ENCODE measurements at regions not wholly inside any gene's neighbourhood (a gene's known extent, or its start where the extent isn't known, plus 50 kb on each side); places are given as distances from the start of the nearest gene placed in this dataset.

DNA sequence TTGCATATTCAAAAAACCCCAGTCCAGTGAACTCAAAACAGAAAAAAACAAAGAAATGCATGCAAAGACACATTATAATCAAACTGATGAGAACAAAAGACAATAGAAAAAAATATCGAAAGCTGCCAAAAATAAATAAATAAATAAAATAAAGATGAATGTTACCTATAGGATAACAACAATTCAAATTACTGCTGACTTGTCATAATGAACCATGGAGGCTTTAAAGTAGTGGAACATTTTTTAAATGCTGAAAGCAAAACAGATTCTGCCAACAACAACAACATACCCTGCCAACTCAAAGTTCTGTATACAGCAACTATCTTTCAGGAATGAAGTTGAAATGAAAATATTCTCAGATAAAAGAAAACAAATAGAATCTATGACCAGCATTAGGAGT is 116.6 kb downstream of the CBLN1 start:
- Histone ChIP-seq H3K36me3 (ENCODE audit: control insufficient read depth in 4 of 4, insufficient read depth in 4 of 4, low read length in 3 of 4) (no peaks in the 10 kb centered on the region), H3K27ac (ENCODE audit: insufficient read depth in 1 of 2, low read depth in 1 of 2, low read length in 2 of 2, poor library complexity in 1 of 2, severe bottlenecking in 2 of 2) (no peak overlapping the region), H3K4me3 (ENCODE audit: control insufficient read depth in 1 of 7, extremely low read depth in 1 of 7, insufficient read depth in 4 of 7, low read depth in 2 of 7, low read length in 6 of 7) (no peak overlapping the region), H3K4me1 (ENCODE audit: control extremely low read depth in 1 of 4, control insufficient read depth in 4 of 4, insufficient read depth in 4 of 4, low read length in 3 of 4) (no peaks in the 10 kb centered on the region), H3K27me3 (replicated peaks in 2 of 5; ENCODE audit: control insufficient read depth in 4 of 5, insufficient read depth in 5 of 5, low read length in 4 of 5) (no peaks in the 10 kb centered on the region), H3K9me3 (ENCODE audit: control extremely low read depth in 1 of 5, control insufficient read depth in 4 of 5, insufficient read depth in 2 of 5, low read depth in 1 of 5, low read length in 4 of 5) (no peaks in the 10 kb centered on the region)
- POLR2A ChIA-PET: no interaction called here
- no CpG with 5 or more reads among the region's 1 CpG for WGBS (ENCODE audit: insufficient coverage)
- DNase-seq: no peak
- CTCF ChIA-PET: no interaction called here

DNA sequence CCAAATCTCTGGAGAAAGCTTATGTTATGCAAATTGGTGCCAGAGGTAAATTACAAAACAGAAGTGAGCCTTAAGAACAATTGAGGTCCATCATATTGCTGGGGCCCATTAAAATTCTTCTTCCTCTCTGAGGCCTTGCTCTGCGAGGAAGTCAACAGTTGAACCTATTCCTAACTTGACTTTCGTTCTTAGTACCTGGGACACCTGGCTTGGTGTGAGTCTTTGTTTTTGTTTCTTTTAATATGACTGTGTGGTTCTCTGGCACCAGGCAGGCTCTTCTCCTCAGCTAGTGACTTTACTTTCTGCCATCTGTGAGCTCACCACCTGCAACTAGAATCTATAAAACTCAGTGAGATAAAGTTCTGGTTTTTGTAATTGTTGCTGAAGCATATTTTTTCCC is 120.4 kb downstream of the CBLN1 start:
- 100% methylated on average over 1 of the region's 2 CpGs for WGBS (ENCODE audit: insufficient coverage)
- POLR2A ChIA-PET: no interaction called here

DNA sequence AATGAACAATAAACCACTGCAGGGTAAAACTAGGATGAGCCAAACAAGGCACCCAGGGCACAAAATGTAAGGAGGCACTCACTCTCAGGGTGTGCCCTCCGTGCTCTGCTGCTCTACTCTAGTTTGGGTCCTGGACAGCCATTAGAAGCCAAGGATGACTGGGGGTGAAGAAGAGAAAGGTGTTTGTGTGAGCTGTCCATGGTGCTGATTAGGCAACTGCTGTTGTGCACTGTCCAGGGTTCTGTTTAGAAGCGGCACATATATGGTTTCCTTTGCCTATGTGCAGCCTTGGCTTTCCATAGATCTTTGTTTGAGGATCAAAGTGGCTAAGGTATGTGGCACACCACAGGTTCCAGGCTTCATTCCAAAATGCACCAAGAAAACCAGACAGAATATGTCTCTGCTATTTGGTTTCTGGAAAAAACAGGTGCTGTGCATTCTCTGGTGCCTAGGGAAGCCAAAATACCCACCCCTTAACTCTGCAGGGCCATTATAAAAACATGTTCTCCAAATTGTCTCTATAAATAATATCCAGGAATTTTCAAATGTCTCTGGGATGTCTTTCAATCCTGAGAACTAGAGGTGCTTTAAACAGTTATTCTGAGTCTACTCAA is 123.5 kb downstream of the CBLN1 start:
- H3K27me3 ChIP-seq (replicated peaks in 2 of 5; ENCODE audit: control insufficient read depth in 4 of 5, insufficient read depth in 5 of 5, low read length in 4 of 5): no peaks in the 10 kb centered on the region
- no peaks in the 10 kb centered on the region for H3K36me3 ChIP-seq (ENCODE audit: control insufficient read depth in 4 of 4, insufficient read depth in 4 of 4, low read length in 3 of 4)
- no peaks in the 10 kb centered on the region for H3K4me1 ChIP-seq (ENCODE audit: control extremely low read depth in 1 of 4, control insufficient read depth in 4 of 4, insufficient read depth in 4 of 4, low read length in 3 of 4)
- CTCF ChIA-PET: no interaction called here
- H3K9me3 ChIP-seq (ENCODE audit: control extremely low read depth in 1 of 5, control insufficient read depth in 4 of 5, insufficient read depth in 2 of 5, low read depth in 1 of 5, low read length in 4 of 5): no peaks in the 10 kb centered on the region
- WGBS (ENCODE audit: insufficient coverage): 33% methylated on average over 1 of the region's 2 CpGs
- H3K4me3 ChIP-seq (ENCODE audit: control insufficient read depth in 1 of 7, extremely low read depth in 1 of 7, insufficient read depth in 4 of 7, low read depth in 2 of 7, low read length in 6 of 7): no peak overlapping the region
- POLR2A ChIA-PET: no interaction called here
- peak; percentile 15 to 54 (median 46) for DNase-seq
- H3K27ac ChIP-seq (ENCODE audit: insufficient read depth in 1 of 2, low read depth in 1 of 2, low read length in 2 of 2, poor library complexity in 1 of 2, severe bottlenecking in 2 of 2): no peak overlapping the region

More for the DNA sequence above, 120.4 kb downstream of the CBLN1 start:
- Histone ChIP-seq H3K4me3 (ENCODE audit: control insufficient read depth in 1 of 7, extremely low read depth in 1 of 7, insufficient read depth in 4 of 7, low read depth in 2 of 7, low read length in 6 of 7) (no peak overlapping the region), H3K9me3 (ENCODE audit: control extremely low read depth in 1 of 5, control insufficient read depth in 4 of 5, insufficient read depth in 2 of 5, low read depth in 1 of 5, low read length in 4 of 5) (no peaks in the 10 kb centered on the region), H3K27ac (ENCODE audit: insufficient read depth in 1 of 2, low read depth in 1 of 2, low read length in 2 of 2, poor library complexity in 1 of 2, severe bottlenecking in 2 of 2) (no peak overlapping the region), H3K36me3 (ENCODE audit: control insufficient read depth in 4 of 4, insufficient read depth in 4 of 4, low read length in 3 of 4) (no peaks in the 10 kb centered on the region), H3K4me1 (ENCODE audit: control extremely low read depth in 1 of 4, control insufficient read depth in 4 of 4, insufficient read depth in 4 of 4, low read length in 3 of 4) (no peaks in the 10 kb centered on the region), H3K27me3 (replicated peaks in 2 of 5; ENCODE audit: control insufficient read depth in 4 of 5, insufficient read depth in 5 of 5, low read length in 4 of 5) (no peaks in the 10 kb centered on the region)
- CTCF ChIA-PET: no interaction called here
- no peak for DNase-seq

- Histone ChIP-seq H3K4me3 (ENCODE audit: control insufficient read depth in 1 of 7, extremely low read depth in 1 of 7, insufficient read depth in 4 of 7, low read depth in 2 of 7, low read length in 6 of 7) (no peak overlapping the region), H3K27me3 (replicated peaks in 2 of 5; ENCODE audit: control insufficient read depth in 4 of 5, insufficient read depth in 5 of 5, low read length in 4 of 5) (no peaks in the 10 kb centered on the region), H3K36me3 (ENCODE audit: control insufficient read depth in 4 of 4, insufficient read depth in 4 of 4, low read length in 3 of 4) (no peaks in the 10 kb centered on the region), H3K27ac (ENCODE audit: insufficient read depth in 1 of 2, low read depth in 1 of 2, low read length in 2 of 2, poor library complexity in 1 of 2, severe bottlenecking in 2 of 2) (no peak overlapping the region), H3K9me3 (ENCODE audit: control extremely low read depth in 1 of 5, control insufficient read depth in 4 of 5, insufficient read depth in 2 of 5, low read depth in 1 of 5, low read length in 4 of 5) (no peaks in the 10 kb centered on the region), H3K4me1 (ENCODE audit: control extremely low read depth in 1 of 4, control insufficient read depth in 4 of 4, insufficient read depth in 4 of 4, low read length in 3 of 4) (no peaks in the 10 kb centered on the region)
- POLR2A ChIA-PET: no interaction called here
- DNase-seq: peak in 2 of 3 donors; percentile 0 to 8
- CTCF ChIA-PET: no interaction called here
- WGBS (ENCODE audit: insufficient coverage): 94% methylated on average over 2 of the region's 2 CpGs
These were observed 131.3 kb downstream of the CBLN1 start for GRCh38 chr16:49150341-49150740.

GRCh38 chr16:49148410-49148809 is 133.2 kb downstream of the CBLN1 start:
- ChIA-PET CTCF (no interaction called here), POLR2A (no interaction called here)
- no peak overlapping the region for H3K27ac ChIP-seq (ENCODE audit: insufficient read depth in 1 of 2, low read depth in 1 of 2, low read length in 2 of 2, poor library complexity in 1 of 2, severe bottlenecking in 2 of 2)
- 80% methylated on average over 3 of the region's 4 CpGs for WGBS (ENCODE audit: insufficient coverage)
- H3K9me3 ChIP-seq (ENCODE audit: control extremely low read depth in 1 of 5, control insufficient read depth in 4 of 5, insufficient read depth in 2 of 5, low read depth in 1 of 5, low read length in 4 of 5): no peaks in the 10 kb centered on the region
- no peak overlapping the region for H3K4me3 ChIP-seq (ENCODE audit: control insufficient read depth in 1 of 7, extremely low read depth in 1 of 7, insufficient read depth in 4 of 7, low read depth in 2 of 7, low read length in 6 of 7)
- no peaks in the 10 kb centered on the region for H3K4me1 ChIP-seq (ENCODE audit: control extremely low read depth in 1 of 4, control insufficient read depth in 4 of 4, insufficient read depth in 4 of 4, low read length in 3 of 4)
- no peaks in the 10 kb centered on the region for H3K27me3 ChIP-seq (replicated peaks in 2 of 5; ENCODE audit: control insufficient read depth in 4 of 5, insufficient read depth in 5 of 5, low read length in 4 of 5)
- H3K36me3 ChIP-seq (ENCODE audit: control insufficient read depth in 4 of 4, insufficient read depth in 4 of 4, low read length in 3 of 4): no peaks in the 10 kb centered on the region
- DNase-seq: no peak

- POLR2A ChIA-PET: no interaction called here
- Histone ChIP-seq H3K4me1 (ENCODE audit: control extremely low read depth in 1 of 4, control insufficient read depth in 4 of 4, insufficient read depth in 4 of 4, low read length in 3 of 4) (no peaks in the 10 kb centered on the region), H3K9me3 (ENCODE audit: control extremely low read depth in 1 of 5, control insufficient read depth in 4 of 5, insufficient read depth in 2 of 5, low read depth in 1 of 5, low read length in 4 of 5) (peaks cover 0 to 3% (median 0%) of the 10 kb centered on the region in 5 experiments), H3K36me3 (ENCODE audit: control insufficient read depth in 4 of 4, insufficient read depth in 4 of 4, low read length in 3 of 4) (no peaks in the 10 kb centered on the region), H3K27ac (ENCODE audit: insufficient read depth in 1 of 2, low read depth in 1 of 2, low read length in 2 of 2, poor library complexity in 1 of 2, severe bottlenecking in 2 of 2) (no peak overlapping the region), H3K27me3 (replicated peaks in 2 of 5; ENCODE audit: control insufficient read depth in 4 of 5, insufficient read depth in 5 of 5, low read length in 4 of 5) (no peaks in the 10 kb centered on the region), H3K4me3 (ENCODE audit: control insufficient read depth in 1 of 7, extremely low read depth in 1 of 7, insufficient read depth in 4 of 7, low read depth in 2 of 7, low read length in 6 of 7) (no peak overlapping the region)
- WGBS (ENCODE audit: insufficient coverage): 73% methylated on average over 5 of the region's 5 CpGs
- no peak for DNase-seq
- CTCF ChIA-PET: no interaction called here
These were observed 141.0 kb downstream of the CBLN1 start for GRCh38 chr16:49140618-49141017.

- Histone ChIP-seq H3K4me1 (ENCODE audit: control extremely low read depth in 1 of 4, control insufficient read depth in 4 of 4, insufficient read depth in 4 of 4, low read length in 3 of 4) (no peaks in the 10 kb centered on the region), H3K27me3 (replicated peaks in 2 of 5; ENCODE audit: control insufficient read depth in 4 of 5, insufficient read depth in 5 of 5, low read length in 4 of 5) (no peaks in the 10 kb centered on the region), H3K9me3 (ENCODE audit: control extremely low read depth in 1 of 5, control insufficient read depth in 4 of 5, insufficient read depth in 2 of 5, low read depth in 1 of 5, low read length in 4 of 5) (no peaks in the 10 kb centered on the region), H3K27ac (ENCODE audit: insufficient read depth in 1 of 2, low read depth in 1 of 2, low read length in 2 of 2, poor library complexity in 1 of 2, severe bottlenecking in 2 of 2) (no peak overlapping the region), H3K36me3 (ENCODE audit: control insufficient read depth in 4 of 4, insufficient read depth in 4 of 4, low read length in 3 of 4) (no peaks in the 10 kb centered on the region), H3K4me3 (ENCODE audit: control insufficient read depth in 1 of 7, extremely low read depth in 1 of 7, insufficient read depth in 4 of 7, low read depth in 2 of 7, low read length in 6 of 7) (no peak overlapping the region)
- WGBS (ENCODE audit: insufficient coverage): 92% methylated on average over 2 of the region's 2 CpGs
- POLR2A ChIA-PET: no interaction called here
- CTCF ChIA-PET: no interaction called here
- DNase-seq: no peak
These were observed 151.2 kb downstream of the CBLN1 start for GRCh38 chr16:49130397-49130796.

All from common myeloid progenitor, CD34-positive (primary cell).